ENCODE measurements at regions not wholly inside any gene's neighbourhood (a gene's known extent, or its start where the extent isn't known, plus 50 kb on each side); places are given as distances from the start of the nearest gene placed in this dataset.
A peak's percentile ranks its signal among the peaks of the same experiment; 100 is the strongest.
"Not testable (repeated sequence)": the region's sequence is repeated elsewhere in the genome, so short reads cannot be mapped to it uniquely, and the experiment has no call there.

DNA sequence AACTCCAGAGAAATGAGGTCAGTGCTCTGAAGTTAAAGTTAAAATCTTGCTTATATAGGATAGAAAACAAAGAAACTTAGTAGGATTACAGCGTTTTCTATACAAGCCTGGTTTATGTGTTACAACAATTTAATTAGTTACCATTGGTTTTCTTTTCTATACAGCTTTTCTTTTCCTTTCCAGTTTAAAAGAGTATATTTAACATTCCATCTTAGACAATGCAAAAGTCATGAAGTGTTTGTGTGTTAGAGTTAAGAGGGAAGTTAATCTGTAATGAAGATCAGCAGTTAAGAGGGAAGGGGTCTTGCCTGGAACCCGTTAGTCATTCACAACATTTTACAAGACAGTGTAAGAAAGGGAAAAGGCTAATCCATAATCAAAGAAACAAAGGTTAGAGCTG lies 338.3 kb downstream of the OTUD1 start:
- DNase-seq: no peak

DNA sequence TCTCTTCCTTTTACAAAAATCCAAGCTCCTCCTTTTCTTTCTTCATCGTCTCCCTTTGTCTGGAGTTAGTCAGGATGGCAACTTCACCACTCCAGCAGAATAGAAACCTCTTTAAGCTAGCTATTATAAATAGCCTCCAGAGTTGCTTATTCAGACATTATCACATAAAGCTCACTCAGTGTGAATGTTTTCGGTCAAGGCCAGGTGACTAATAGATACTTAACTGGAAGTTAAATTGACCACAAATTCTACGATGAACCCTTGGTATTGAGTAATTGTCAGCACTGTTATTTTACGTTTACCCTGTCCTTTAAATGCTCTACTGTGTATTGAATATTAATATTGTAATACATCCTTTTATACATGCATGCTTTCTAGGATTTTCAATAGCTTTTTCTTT lies 340.4 kb downstream of the OTUD1 start:
- peak; percentile 7 for DNase-seq

DNA sequence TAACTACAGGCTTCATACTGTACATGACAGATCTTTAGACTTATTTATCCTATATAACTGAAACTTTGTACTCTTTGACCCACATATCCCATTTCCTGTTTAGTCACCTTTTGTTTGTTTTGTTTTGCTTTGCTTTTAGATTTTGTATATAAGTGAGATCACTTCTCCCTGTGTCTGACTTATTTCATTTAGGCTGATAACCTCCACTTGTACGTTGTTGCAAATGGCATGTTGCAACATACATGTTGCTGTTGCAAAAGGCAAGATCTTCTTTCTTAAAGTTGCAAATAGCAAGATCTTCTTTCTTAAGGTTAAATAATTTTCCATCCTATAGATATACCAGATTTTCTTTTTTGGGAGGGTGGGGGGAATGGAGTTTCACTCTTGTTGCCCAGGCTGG lies 341.5 kb downstream of the OTUD1 start:
- no peak for DNase-seq

DNA sequence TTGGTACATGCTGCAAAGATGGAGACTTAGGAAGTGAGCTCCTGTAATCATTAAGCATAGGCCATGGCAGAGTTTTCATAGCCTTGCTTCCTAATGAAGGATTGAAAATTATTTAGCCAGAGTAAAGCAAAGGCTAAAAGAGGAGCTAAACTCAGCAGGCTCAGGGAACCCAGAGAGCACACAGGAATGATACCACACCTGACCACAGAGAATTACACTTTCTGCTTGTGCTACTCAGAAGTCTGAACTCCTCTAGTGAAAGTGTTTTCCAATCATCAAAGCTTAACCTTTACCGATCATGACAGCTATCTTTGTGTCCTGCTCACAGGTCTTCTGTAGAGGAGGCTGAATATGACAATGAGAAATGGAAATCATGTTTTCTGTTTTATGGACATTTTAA lies 347.7 kb downstream of the OTUD1 start:
- no peak for DNase-seq

DNA sequence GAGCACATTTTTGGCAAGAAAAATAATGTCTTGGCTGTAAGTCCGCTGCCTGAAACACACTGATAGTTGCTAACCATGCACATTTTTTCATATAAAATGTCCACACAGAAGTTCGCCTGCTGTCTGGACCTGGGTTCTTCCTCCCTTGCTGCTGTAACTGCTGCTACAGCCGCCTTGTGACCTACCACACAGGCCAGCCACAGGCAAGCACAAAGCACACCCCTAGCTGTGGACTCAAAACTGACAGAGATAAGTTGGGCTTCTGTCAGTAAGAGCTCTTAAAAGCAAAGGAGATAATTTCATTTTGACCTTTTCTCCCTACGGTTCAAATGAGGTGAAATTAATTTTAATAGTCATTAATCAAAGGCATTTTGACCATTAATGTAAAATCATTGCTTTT lies 354.7 kb downstream of the OTUD1 start:
- DNase-seq: no peak

DNA sequence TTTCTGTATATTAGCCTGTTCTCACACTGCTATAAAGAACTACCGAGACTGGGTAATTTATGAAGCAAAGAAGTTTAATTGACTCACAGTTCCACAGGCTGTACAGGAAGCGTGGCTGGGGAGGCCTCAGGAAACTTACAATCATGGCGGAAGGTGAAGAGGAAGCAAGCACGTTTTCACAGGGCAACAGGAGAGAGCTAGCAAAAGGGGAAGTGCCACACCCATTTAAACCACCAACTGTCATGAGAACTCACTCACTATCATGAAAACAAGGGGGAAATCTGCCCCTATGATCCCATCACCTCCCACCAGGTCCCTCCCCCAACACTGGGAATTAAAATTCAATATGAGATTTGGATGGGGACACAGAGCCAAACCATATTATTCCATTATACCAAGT lies 358.6 kb downstream of the OTUD1 start:
- not testable (repeated sequence) for DNase-seq

DNA sequence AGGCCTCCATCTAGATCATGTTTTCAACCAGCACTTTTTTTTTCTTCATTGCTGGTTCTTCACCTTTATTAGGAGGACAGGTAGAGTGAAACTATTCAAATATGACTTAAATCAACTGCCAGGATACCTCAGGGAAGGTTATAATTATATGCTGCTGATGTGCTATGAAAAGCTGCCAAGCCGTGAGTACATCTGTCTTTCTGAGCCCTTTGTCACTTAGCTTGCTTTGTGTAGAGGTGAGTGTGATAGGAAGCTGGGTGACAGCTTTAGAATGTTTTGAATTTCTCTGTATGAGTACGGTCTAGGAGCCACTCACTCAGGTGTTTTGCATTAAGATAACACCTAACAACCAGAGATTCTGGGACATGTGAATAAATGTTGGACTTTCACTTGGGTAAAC lies 365.2 kb downstream of the OTUD1 start:
- no peak for DNase-seq

DNA sequence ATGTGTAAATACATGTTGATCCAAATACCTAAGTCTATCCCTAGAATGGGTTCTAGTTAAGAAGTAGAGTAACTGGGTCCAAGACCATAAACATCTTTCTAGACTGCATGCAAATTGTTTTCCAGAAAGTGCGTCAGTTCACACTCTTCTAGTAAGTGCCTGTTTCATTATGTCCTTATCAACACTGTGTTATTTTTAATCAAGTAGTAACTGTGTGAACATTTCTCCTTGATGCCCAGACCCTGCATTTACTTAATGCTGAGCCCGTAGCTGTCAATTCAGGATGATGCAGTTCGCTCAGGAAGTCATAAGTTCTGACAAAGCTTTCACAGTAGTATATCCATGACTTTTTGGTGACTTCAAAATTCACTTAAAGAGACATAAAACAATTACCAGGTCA lies 374.8 kb downstream of the OTUD1 start:
- no peak for DNase-seq

DNA sequence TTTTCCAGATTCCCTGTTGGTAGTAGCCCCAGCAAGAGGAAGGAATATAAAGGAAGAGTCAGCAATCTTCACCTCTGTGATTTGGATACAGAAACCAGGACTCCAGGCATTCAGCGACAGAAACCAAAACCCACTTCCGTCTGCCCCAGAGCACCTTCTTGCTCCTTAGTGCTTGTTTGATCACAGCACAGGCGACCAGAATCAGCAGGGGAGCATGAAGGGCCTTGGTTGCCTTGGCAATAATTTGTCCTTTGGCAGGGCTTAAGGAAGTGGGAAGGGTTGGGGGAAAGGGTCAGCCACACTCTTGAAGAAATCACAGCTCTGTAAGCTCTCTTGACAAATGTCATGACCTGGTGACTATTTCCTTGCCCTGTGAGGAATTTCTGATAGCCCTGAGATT lies 379.6 kb downstream of the OTUD1 start:
- DNase-seq: no peak

DNA sequence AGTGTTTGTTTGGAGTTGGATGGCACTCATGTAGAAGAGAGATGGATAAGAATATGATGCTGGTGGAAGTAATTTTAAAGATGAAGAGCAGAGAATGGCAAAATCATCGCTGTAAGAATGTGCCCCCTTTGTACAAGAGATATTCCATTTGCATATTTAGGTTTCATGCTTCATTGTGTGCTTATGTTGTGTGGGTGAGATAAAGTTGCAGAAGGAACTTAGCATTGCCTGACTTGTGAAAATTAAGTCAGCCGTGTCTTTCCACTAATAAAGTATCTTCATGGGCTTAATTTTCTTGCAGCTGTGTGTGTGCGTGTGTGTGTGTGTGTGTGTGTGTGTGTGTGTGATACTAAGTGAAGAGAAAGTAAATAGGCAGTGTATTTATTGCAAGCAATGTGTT lies 381.9 kb downstream of the OTUD1 start:
- no peak for DNase-seq

DNA sequence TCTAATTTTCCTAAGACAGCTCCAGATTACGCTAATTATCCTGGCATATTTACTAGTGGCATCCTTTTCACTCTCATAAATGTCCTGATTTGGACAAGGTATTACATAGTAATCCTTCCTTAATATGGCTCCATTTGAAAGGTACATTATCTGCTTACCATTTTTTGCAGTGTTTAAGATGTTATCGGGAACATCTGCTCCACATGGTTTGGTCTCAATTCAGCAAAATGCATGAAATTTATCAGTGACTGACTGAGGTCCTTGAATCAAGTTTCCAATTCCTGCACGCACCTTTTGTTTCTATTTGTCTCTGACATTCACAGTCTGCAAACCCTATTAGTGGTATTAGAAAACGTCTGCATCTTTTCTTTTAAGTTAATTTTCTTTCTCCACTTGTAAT lies 384.1 kb upstream of the KIAA1217 start:
- no peak for DNase-seq

DNA sequence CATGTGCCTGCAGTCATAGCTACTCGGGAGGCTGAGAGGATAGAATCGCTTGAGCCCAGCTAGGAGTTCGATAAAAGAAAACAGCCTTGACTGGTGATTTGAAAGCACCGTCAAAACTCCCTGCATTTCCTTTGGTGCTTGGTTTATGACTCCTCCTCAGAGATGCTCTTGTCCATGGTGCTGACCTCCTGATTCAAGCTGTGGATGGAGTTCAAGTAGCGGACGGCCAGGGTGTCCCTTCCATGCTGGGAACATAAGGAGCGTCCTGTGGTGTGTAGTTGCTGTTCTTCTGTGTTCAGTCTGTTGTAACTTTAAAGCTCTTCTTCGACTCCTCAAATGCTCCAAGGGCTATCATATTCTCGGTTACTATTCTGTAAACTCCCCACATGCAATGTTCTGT lies 382.5 kb upstream of the KIAA1217 start:
- DNase-seq: peak; percentile 26

DNA sequence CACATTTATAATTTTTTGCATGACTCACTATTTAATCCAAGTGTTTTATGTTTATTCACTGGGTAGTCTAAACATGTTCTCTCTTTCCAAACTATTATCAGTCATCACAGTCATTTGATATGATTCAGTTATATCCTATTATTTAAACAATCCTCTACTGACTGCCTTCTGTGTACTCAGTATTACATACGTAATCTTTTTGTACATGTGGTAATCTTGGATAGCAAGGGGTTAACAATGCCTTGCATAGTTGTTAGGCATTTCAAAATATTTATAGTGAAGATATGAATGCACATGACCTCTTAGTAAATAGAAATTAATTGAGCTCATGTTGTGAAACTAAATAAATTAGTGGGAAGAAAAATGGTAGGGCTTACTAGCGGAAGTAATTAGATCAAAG lies 379.4 kb upstream of the KIAA1217 start:
- no peak for DNase-seq

DNA sequence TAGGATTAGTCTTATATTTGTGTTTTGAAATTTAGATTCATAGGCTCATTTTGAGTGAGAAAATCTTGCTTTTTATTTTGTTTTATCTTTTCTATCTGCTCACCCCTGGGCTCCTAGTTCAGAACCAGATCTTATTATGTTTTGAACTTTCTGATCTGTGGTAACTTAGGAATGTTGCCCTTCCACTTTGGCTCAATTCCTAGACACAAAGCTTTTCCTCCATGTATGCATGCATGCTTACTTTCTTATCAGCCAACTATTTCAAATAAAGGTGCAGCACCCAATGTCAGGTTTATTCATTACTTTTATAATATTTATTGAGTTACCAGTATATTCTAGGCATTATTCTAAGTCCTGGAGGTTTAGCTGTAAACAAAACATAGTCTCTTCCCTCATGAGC lies 374.8 kb upstream of the KIAA1217 start:
- no peak for DNase-seq

DNA sequence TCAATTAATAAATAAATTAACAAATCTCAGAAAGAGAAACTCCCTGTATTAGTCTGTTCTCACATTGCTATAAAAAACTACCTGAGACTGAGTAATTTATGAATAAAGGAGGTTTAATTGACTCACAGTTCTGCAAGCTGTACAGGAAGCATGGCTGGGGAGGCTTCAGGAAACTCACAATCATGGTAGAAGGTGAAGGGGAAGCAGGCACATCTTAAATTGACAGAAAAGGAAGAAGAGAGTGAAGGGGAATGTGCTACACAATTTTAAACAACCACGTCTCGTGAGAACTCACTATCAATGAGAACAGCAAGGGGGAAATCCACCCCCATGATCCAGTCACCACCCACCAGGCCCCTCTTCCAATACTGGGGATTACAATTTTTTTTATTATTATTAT lies 358.3 kb upstream of the KIAA1217 start:
- no peak for DNase-seq

DNA sequence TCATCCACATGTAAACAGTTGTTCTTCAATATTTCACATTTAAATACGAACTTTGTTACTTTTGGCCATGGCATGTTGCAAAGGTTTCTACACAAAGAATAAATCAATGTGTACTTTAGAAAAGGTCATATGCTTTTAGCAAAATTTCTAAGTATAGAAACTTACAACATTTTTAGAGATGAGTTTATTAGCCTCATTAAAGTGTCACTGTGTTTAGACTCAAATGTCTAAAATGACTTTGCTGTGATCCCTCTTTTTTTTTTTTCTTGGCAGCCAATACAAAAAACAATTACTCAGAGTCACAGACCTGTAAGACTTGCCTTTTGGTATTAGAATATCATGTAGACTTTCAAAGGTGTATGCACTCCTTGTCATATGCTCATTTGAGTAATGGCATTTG lies 349.3 kb upstream of the KIAA1217 start:
- DNase-seq: no peak

DNA sequence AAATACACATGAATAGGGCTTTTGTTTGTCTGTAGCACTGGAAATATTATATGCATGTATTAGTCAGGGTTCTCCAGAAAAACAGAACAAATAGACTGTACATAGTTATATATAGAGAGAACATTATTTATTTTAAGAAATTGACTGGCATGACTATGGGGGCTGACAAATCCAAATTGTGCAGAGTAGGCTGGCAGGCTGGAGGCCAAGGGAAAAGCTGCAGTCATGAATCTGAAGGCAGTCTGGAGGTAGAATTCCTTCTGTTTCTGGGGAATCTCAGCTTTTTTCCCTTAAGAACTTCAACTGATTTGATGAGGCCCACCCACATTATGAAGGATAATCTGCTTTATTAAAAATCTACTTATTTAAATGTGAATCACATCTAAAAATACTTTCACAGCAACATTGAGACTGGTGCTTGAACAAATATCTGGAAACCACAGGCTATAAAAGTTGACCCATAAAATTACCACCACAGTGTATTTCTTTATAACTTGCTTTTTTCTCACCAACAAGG lies 344.2 kb upstream of the KIAA1217 start:
- DNase-seq: no peak

DNA sequence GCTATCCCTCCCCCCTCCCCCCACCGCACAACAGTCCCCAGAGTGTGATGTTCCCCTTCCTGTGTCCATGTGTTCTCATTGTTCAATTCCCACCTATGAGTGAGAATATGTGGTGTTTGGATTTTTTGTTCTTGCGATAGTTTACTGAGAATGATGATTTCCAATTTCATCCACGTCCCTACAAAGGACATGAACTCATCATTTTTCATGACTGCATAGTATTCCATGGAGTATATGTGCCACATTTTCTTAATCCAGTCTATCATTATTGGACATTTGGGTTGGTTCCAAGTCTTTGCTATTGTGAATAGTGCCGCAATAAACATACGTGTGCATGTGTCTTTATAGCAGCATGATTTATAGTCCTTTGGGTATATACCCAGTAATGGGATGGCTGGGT lies 342.0 kb upstream of the KIAA1217 start:
- DNase-seq: not testable (repeated sequence)

DNA sequence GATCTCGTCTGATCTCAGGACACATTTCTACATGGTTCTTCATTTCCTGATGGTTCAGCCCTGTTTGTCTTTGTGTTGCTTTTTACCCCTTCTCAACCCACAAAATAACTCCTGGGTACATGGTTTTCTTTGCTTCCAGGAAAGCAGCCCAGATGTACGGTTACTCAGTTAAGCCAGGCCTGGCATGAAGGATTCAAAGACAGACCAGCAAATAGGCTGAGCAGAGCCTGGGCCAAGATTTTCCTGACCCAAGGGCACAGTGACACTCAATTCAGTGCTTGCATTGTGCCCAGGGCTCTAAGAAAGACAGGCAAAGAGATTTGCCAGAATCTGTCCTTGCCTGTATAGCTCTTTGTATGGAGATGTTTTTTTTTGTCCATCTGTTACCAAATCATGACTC lies 340.8 kb upstream of the KIAA1217 start:
- DNase-seq: no peak

DNA sequence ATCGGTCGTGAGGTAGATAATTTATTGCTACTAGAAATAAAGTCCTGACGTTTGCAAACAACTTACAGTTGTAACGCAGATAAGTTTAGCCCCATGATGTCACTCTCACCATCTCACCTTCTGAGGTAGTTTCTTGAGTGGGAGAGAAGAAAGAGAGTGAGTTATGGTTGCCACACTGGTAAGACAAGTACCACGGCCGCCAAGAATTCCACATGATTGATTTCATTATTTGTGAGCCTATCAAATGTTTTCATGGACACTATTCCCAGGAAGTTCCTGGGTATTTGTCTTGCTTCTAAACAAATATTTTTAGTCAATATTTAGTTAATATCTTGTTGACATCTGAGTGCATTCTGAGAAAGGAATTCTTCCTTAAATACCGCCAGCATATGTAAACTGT lies 339.4 kb upstream of the KIAA1217 start:
- no peak for DNase-seq

DNA sequence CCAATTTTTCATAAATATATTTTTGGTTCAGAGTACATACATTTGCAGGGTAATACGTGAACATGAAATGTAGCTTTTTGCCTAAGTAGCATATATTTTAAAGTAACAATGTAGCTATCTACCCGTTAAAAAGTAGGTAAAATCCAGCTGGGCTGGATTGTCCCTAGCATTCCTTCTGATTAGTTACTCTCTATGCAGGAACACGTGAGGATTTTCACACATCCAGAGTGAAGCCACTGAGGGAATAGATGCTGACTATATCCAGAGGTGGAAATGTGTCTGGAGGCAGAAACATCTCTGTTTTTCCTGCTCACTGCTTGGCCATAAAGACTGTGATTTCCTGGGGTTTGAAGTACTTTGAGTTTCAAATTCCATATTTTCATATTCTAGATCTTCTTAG lies 338.9 kb upstream of the KIAA1217 start:
- DNase-seq: no peak

DNA sequence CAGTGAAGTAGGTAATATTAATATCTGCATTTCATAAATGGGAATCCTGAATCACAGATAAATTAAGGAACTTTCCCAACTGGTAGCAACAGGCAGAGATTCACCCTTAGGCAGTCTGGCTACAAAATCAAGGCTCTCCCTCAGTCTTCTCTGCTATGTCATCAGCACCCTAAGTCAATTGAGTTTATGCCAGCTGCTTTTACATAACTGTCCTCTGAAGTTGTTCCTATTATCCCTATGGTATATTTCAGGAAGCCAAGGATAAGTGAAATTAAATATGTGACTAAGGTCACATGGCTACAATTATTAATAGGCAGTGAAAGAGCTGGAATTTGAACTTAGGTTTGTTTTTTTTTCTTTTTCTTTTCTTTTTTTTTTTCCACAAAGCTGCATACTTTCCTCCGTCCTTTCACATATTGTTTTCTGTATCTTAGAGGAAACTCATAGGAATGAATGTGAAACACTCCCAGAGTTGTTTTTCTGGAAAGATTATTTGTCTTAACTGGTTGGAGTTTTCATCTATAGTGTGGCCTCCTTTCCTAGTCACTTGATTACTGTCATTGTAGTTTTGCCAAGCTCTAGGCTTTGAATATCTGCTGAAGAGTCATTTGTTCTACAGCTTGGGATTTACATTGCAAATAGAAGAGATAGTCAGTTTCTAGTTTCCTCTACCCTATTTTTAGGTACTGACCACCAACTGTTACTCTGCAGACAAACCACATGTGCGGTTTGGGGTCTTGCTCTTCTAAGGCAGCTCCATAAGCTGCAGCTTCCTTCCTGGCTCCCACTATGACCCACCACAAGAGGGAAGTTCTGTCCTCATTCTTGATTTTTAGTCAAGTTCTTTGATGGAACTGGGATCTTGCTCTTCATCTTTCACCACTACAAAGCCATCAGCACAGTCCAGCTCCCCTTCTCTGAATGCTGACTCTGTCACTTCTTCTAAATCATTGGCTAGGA lies 338.0 kb upstream of the KIAA1217 start:
- no peak for DNase-seq

DNA sequence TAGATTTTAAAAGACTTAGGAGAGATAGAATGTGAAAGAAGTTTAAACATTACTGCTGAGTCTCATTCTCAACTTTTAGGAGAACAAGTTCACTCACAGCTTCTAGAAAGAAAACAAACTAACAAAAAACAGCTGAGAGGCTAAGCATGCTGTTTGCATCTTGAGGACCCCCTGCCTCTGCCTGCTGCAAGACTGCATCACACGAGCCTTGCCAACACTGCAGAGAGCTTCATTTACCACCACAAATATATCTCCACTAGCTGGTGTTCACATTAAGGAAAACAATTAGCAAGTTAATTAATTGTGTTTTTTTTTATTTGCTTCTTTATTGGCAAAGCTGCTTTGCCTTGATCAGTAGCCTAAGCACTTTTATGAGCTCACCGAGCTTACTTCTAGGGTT lies 336.6 kb upstream of the KIAA1217 start:
- no peak for DNase-seq

DNA sequence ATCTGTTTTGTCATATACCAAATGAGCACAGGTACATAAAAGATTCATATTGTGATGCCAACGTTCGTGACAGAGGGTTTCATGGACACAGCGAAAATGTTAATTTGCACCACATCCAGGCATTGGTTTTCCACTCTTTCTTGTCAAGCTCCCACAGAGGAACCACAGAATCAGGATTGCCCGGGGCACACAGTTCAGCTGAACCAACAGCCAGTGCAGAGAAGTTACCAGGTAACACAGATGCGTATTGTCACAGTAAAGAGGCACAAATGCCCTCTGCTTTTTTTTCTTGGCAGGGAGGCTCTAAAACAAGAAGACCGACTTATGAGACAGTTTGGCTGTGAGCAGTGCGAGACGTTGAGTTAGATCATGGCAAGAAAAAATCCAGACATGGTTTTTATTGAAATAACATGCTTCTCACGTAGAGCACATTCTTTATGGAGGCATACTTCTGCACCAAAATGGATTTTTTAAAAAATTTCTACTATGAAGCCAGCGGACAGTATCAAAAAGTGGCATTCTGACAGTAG lies 331.1 kb upstream of the KIAA1217 start:
- DNase-seq: no peak

DNA sequence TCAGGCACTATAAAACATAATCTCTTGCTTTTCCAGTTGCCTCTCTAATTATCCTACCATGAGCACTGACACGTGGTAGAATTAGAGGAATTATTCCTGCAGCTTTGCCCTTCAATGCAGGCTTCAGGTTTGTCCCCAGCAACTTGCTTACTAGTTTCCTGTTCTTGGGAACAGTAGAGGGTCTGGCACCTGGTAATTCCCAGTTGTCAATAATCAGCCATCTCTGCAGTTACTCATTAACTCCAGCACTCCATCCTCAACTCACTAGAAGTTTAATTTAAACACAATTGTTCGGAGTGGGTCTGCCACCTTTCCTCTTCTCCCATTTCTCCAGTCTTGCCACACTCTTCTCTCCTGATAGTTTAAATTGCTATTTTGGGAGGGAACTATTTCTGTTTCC lies 324.3 kb upstream of the KIAA1217 start:
- no peak for DNase-seq

Data from RPMI8226 (cell line).